ENCODE measurements at regions not wholly inside any gene's neighbourhood (a gene's known extent, or its start where the extent isn't known, plus 50 kb on each side); places are given as distances from the start of the nearest gene placed in this dataset.
A peak's percentile ranks its signal among the peaks of the same experiment; 100 is the strongest.

DNA sequence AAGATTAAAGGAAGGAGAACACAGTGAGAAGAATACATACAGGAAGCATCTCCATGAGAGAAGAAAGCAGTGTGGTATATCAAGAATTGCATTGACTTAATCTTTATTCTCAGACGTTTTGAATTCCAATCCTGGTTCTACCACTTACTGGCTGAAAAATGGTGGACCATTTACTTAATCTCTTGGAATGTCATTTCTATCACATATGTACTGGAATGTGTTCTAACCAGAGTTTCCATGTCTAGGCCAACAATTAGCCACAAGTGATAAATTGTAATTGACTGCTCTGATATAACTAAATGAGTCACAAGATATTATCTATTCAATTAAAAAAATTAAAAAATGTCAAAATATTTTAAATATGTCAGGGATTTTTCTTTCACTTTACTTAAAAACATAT, 626.1 kb downstream of the PTPRC start:
- peaks cover 2% of the 10 kb centered on the region for H3K27me3 Mint-ChIP-seq
- ATAC-seq (no peak), DNase-seq (no peak)
- no peak overlapping the region for H3K4me3 Mint-ChIP-seq
- H3K4me1 Mint-ChIP-seq (ENCODE audit: low read depth) = peaks cover 8% of the 10 kb centered on the region
- no peak overlapping the region for H3K27ac Mint-ChIP-seq
- intact Hi-C loops (cut with micrococcal nuclease) = no loop called here
- H3K9me3 Mint-ChIP-seq = no peaks in the 10 kb centered on the region
- TF ChIP-seq CTCF (IDR thresholded peaks at IDR 0.05) = no peak
- H3K36me3 Mint-ChIP-seq (ENCODE audit: low read depth) = no peaks in the 10 kb centered on the region
- POLR2A ChIA-PET = no interaction called here
- CTCF ChIA-PET = no interaction called here

DNA sequence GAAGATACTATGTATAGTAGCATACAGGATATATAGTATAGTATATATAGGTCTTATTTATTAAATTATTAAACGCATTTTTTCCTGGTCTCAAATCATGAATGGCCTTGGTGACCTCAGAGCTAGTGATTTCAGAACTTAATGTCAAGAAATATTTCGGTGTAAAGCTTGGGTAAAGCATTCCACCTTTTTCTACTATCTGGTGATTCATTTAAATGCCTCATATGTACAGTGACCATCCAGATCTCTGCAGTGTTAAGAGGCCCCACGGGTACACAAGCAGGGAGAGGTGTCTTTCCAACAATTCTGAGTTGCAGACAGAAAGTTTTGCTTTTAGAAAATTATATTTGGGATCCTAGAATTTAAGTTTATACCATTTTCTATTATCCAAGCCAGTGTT, 626.5 kb downstream of the PTPRC start:
- Mint-ChIP-seq H3K27me3 (peaks cover 2% of the 10 kb centered on the region), H3K36me3 (ENCODE audit: low read depth) (no peaks in the 10 kb centered on the region), H3K4me3 (no peak overlapping the region), H3K4me1 (ENCODE audit: low read depth) (peaks cover 8% of the 10 kb centered on the region), H3K9me3 (no peaks in the 10 kb centered on the region), H3K27ac (no peak overlapping the region)
- no peak for DNase-seq
- TF ChIP-seq CTCF (IDR thresholded peaks at IDR 0.05) = no peak
- CTCF ChIA-PET = no interaction called here
- intact Hi-C loops (cut with micrococcal nuclease) = no loop called here
- ATAC-seq = no peak
- POLR2A ChIA-PET = no interaction called here

DNA sequence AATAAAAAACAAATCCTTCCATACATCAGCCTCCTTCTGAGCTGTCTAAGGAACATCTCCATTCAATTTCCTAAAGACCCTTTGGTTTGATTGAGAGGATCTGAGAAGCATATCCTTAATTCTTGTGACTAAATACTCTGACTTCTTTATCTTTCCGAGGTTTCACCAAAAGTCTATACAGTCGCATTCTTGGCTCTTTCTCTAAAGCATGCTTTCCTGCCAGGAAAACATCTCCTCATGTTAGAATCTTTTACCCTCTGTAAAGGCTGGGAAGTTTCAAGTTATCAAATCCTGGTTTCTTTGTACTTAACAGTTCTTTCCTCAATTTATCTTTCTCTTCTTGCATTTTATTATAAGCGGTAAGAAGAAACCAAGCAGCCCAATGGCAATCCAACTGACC, 630.4 kb downstream of the PTPRC start:
- no peak overlapping the region for H3K27ac Mint-ChIP-seq
- no peak for ATAC-seq
- intact Hi-C loops (cut with micrococcal nuclease) = no loop called here
- H3K36me3 Mint-ChIP-seq (ENCODE audit: low read depth) = no peaks in the 10 kb centered on the region
- no peak for DNase-seq
- H3K9me3 Mint-ChIP-seq = no peaks in the 10 kb centered on the region
- ChIA-PET CTCF (interaction anchor here (0.7 kb wide), 1 partner anchor 510 kb away, joined by 3 read pairs; no protein-coding TSS in a partner anchor), POLR2A (interaction anchor here (0.6 kb wide), 1 partner anchor 1018 kb away, joined by 5 read pairs; no protein-coding TSS in a partner anchor)
- no peak for TF ChIP-seq CTCF (IDR thresholded peaks at IDR 0.05)
- no peak overlapping the region for H3K4me3 Mint-ChIP-seq
- H3K27me3 Mint-ChIP-seq = peaks cover 2% of the 10 kb centered on the region
- H3K4me1 Mint-ChIP-seq (ENCODE audit: low read depth) = peaks cover 20% of the 10 kb centered on the region

GRCh38 chr1:199272139-199272544, 633.3 kb downstream of the PTPRC start:
- POLR2A ChIA-PET = no interaction called here

DNA sequence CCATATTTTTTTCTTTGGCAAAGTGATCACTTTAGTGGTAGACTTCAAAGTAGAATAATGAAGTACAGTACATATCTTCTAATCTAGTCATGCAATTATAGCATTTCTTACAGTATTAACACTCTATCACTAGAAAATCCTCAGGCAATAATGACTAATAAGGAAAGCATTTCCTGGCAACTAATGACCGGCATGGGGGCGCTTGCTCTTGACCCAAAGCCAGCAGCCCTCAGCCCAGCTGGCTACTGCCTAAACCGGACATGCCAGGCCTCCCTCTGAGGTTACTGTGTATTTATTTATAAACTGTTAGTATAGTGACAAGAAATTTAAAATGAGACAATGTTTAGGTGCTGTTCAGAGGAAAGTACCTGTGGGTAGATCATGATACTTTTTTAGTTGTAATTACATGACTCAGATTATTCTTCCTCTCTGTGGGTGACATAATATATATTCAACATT, 633.8 kb downstream of the PTPRC start:
- peaks cover 4% of the 10 kb centered on the region for H3K27me3 Mint-ChIP-seq
- TF ChIP-seq CTCF (IDR thresholded peaks at IDR 0.05) = no peak
- POLR2A ChIA-PET = no interaction called here
- no peaks in the 10 kb centered on the region for H3K36me3 Mint-ChIP-seq (ENCODE audit: low read depth)
- CTCF ChIA-PET = no interaction called here
- ATAC-seq (peak; percentile 58), DNase-seq (peak; percentile 5)
- no peak overlapping the region for H3K27ac Mint-ChIP-seq
- H3K4me3 Mint-ChIP-seq = no peak overlapping the region
- peaks cover 16% of the 10 kb centered on the region for H3K4me1 Mint-ChIP-seq (ENCODE audit: low read depth)
- intact Hi-C loops (cut with micrococcal nuclease) = no loop called here
- peaks cover 2% of the 10 kb centered on the region for H3K9me3 Mint-ChIP-seq

More at GRCh38 chr1:199272139-199272544, 633.3 kb downstream of the PTPRC start:
- CTCF ChIA-PET = interaction anchor here (1.1 kb wide), 1 partner anchor 29 kb away, joined by 3 read pairs; no protein-coding TSS in a partner anchor
- DNase-seq = no peak
- Mint-ChIP-seq H3K4me3 (no peak overlapping the region), H3K36me3 (ENCODE audit: low read depth) (no peaks in the 10 kb centered on the region), H3K4me1 (ENCODE audit: low read depth) (peaks cover 16% of the 10 kb centered on the region), H3K27ac (no peak overlapping the region), H3K27me3 (peaks cover 4% of the 10 kb centered on the region), H3K9me3 (peaks cover 2% of the 10 kb centered on the region)
- intact Hi-C loops (cut with micrococcal nuclease) = no loop called here
- no peak for TF ChIP-seq CTCF (IDR thresholded peaks at IDR 0.05)
- ATAC-seq = no peak

All from activated CD8-positive, alpha-beta T cell treated with anti-CD3 and anti-CD28 coated beads for 36 hours (primary cell).